GM19238 (cell line): ENCODE measurements at regions not wholly inside any gene's neighbourhood (a gene's known extent, or its start where the extent isn't known, plus 50 kb on each side); places are given as distances from the start of the nearest gene placed in this dataset.
"Not testable (repeated sequence)": the region's sequence is repeated elsewhere in the genome, so short reads cannot be mapped to it uniquely, and the experiment has no call there.

Experiments
- DNase-seq: peaks from one replicate; pipeline ENCODE4 v3.0.0; 2011; ENCODE audit warnings: low spot score; ENCODE audit not compliant: insufficient read length

DNA sequence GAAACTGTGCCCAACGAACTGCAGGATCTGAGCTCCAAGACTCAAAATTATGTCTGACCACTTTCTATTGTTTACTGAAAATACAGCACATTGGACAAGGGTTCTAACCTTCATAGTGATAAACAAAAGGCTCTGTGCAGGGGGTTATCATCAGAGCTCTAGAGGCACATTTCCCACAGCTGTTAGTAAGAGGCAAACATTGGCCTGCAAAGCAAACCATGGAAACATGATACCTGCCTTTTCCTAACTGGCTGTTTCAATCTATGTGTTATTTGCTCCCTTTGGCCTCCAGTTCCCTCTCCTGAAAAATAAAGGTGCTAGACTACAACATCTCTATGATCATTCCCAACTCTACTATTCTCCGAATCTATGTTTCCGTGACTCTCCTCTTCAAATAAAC is 159.7 kb upstream of the ARHGEF26 start:
- DNase-seq = no peak

DNA sequence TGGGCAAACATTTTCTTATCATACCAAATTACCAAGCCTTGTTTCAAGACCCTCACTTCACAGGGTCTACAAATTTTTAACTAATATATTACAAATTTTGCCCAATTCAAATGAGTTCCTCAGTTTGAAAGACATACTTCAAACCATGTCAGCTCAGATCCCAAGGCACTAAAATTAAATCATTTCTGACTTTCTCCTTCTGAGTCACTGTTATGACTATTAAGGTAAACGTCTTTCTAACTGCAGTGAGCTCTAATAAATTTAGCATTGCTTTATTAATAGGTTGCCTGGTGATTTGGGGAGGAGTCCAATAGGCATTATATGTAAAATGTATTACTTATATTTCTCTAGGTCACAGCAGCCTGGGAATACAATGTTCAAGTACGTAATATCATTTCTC is 158.2 kb upstream of the ARHGEF26 start:
- DNase-seq = no peak

DNA sequence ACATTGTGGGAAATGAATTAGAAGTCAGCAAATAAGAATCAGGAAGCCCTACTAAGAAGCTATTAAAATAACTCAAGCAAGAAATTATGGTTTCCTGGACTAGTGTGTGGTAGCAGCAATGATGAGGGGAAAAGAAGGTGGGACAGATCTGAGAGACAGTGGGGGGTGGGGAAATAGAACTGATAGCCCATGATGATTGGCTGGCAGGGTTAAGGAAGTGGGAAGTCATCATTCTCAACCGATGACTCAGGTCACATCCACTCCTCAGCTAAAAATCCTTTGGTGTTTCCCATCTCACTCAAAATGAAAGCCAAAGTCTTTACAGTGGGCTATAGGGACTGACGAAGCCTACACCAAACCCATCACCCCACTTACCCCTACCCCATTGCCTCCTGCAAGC is 153.9 kb upstream of the ARHGEF26 start:
- DNase-seq = no peak

DNA sequence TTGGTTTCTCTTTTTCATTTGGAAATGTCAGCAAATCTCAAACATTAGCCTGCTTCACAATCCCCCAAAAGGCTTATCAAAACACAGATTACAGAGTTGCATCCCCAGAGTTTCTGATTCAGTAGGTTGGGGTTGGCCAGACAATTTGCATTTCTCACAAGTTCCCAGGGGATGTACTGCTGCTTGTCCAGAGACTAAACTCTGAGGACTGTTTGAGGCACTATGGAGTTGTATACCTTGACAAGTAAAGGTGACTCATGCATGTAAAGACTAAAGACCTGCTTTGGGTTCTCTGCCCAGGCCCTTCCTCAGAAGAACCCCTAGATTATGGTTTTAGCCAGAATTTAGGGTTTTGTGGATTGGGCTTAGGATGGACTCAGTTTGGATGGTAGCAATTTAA is 151.1 kb upstream of the ARHGEF26 start:
- no peak for DNase-seq

DNA sequence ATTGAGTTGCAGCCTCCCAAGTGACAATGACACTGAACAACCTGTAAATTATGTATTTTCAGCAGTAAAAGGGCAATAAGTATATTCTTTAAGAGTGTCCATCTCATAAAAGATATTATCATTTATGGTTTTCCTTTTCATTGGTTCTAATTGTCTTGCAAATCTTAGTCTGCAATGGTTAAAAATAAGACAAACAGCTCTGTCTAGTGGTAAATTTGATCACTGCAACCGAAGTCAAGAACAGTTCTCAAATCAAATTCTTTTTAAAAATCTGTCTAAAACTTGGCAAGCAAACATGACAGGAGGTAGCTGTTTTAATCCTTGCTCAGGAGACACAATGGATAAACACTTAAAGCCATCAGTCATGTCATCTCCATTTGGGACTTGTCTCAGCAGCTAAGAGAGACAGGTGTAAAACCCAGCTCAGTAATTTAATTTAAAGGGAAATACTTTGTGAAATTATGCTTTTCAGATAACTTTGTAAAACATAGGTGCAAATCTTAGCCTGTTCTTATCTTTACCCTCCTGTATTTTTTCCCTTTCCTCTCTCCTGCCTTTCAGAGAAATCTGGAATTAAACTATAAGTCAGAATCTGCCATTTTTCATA is 150.3 kb upstream of the ARHGEF26 start:
- no peak for DNase-seq

DNA sequence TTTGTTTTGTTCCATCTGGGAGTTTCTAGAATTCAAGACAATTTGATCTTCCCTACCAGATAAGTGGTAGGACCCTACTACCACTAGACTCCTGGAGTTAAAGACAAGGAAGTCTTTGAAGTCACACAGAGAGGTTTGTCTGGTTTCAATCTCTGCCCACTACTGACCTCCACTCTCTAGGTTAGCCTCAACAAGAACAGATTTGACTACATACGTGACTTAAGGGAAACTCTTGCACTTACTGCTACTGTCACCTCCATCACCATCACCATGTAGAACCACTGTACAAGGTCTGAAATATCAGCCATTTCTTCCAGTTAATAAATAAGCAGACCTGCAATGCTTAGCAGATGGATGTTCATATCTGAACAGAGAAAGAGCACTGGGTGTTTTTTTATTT is 148.3 kb upstream of the ARHGEF26 start:
- no peak for DNase-seq

DNA sequence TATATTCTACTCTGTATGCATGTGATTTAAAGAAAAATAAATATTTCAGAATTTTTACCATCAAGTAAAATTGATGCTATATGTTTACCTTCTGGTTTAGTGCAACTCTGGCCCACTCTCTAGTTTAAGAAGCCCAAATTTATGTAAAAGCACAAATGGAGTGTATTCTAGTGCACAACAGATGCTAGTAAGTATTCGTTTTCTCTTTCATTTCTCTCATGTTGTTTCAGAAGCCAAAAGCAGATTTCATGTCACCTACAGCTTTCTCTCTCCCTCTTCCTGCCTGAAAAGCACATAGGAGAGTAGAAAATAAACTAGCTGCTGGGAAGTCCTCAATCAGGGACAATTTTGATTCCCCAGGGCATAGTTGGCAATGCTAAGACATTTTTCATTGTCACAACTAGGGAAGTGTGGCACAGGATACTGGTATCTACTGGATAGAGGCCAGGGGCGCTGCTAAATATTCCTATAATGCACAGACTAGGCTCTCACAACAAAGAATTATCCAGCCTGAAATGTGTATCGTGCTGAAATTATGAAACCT is 147.4 kb upstream of the ARHGEF26 start:
- no peak for DNase-seq

DNA sequence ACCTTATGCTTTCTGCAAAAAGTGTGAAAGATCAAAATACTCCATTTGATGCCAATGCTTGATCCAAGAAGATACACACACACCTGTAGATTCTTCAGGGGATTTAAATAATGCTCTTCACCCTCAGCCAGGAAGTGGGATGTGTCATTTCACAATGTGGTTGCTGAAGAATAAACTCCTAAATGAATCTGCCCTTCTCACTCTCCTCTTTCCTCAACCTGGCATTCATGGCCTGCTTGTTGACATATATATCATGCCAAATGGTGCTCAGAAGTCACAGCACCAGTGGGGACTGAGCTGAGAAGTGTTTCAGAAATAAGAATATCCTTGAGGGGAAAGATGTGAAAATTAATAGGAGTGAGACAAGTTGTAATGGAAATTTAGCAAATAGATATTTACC is 146.6 kb upstream of the ARHGEF26 start:
- DNase-seq = no peak

DNA sequence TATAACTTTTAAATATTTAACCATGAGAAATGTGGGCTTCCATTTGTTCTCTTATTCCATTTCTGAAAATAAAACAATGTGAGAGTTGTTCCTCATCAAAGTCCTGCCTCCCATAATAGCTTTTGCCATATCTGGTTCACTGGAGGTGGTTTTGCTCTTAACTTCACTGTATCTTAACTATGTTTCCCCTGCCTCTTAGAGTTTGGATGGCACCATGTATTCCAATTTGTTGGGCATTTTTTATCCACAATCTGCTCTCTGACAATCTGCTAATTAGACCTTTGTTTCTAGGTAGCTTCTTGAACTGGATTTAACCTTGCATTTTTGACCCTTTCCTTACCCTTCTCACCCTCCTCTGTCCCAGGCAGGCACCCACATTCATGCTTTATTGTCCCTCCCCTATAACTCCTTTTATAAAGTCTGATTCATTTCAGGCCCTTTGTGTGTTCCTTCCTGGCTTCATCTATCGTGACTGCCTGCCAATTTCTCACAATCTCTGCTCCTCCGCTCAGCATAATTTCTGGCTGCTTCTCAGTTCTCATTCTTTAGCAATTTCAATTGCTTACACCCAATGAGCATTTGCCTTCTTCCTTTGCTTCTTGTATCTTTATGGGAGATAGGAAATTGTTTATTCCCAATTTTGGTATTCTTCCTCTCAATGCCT is 144.2 kb upstream of the ARHGEF26 start:
- DNase-seq = no peak

DNA sequence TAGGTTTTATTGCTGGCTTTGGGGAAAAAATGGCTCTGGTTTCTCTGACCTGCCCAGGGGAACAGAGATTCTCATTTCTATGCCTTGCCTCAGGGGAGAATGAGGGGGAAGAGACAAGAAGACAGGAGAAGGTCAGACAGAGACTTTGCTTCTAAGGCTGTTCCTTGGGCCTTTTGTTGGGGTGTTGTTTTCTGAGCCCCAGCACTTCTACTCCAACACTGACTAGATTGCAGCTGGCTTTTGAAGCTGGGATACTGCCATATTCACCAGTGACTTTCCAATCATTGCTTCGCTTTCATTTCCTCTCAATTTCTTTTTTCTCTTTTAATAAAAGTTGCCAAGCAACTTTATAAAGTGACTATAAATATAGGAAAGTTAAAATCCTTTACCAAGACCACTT is 143.2 kb upstream of the ARHGEF26 start:
- no peak for DNase-seq

DNA sequence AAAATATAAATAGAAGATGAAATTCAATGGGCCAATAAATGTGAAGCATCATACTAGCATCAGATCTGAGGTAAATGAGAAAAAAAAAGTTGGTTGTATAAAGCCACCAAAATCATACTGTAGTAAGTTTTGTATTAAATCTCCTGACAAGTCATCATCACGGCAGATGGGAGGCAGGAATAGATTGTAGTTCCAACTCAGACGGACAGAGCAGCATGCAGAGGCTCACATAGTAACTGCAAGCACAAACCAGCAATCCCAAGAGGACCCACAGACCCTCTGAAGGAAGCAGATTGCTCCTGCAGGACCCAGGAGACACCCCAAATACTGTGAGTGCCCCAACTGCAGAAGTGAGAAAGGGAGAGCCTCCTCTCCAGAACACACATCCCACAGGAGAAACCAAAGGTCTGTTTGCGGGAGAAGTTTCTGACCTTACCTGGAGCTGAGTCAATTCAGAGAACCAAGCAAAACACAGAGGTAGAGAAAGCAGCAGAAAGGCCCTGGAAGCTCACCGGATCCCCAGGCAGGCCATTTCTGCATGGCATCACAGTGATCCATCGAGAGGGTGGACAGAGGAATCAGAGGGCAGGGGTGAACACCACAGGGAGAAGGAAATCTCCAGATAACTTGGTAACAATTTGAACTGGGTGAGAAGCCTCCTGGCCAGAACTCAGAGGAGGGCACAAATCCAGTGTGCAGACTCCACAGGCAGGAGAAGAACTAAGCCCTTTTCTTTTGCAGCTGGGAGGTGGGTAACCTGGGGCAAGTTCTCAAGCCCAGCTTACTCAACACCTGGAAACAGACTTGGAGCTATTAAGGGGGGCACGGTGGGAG is 141.6 kb upstream of the ARHGEF26 start:
- DNase-seq = no peak

DNA sequence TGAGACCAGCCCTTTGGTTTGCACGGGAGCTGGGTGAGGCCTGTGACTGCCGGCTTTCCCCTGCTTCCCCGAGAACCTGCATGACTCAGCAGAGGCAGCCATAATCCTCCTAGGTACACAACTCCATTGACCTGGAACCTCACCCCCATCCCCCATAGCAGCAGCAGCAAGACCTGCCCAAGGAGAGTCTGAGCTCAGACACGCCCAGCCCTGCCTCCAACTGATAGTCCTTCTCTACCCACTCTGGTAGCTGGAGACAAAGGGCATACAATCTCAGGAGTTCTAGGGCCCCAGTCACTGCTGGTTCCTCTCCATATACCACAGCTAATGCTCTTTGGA is 141.0 kb upstream of the ARHGEF26 start:
- DNase-seq = no peak

DNA sequence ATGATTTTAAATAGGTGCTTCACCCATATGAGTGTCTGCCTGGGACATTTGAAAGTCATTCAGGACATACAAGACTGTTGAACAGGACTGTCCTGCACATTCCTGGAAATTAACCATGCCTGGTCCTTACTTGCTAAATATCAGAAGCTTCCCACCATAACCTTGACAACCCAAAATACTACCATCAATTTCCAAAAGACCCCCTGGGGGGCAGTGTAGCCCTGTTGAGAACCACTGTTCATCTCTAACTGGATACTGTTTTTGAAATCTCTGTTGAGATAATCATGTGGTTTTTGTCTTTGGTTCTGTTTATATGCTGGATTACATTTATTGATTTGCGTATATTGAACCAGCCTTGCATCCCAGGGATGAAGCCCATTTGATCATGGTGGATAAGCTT is 123.8 kb upstream of the ARHGEF26 start:
- not testable (repeated sequence) for DNase-seq

DNA sequence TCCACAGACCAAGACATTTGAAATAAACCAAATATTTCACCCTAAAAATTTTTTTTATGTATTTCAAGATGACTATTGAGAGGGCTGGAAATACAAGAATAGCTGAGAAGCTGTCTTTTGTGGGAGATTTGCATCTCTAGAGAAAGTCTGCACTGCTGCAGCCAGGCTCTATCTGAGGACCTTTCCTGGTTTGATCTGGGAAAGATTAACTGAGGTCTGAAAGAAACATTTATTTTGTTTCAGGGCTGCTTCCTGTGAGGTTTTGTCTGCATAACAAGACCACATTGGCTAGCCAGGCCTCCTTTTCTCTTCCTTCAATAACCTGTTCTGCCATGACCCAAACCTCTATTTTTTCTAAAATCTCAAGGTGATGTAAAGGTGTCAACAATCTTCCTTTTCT is 117.5 kb upstream of the ARHGEF26 start:
- DNase-seq = no peak

DNA sequence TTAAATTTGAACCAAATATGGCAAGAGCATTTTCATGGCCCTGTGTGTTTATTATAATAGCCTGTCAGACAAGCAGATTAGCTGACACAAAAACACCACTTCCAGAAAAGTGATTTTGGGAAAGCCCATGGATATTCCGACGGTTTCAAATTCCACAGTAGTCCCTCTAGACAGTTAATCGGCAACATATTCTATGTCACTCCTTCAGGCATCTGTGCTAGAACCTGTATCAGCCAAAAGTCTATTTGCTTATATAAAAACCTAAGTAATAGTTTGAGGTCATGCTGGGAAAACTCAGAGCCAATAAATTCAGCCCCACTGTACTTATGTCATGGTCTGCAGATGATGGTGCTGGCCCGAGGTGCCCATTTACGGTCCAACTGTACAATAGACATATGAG is 110.2 kb upstream of the ARHGEF26 start:
- DNase-seq = no peak

DNA sequence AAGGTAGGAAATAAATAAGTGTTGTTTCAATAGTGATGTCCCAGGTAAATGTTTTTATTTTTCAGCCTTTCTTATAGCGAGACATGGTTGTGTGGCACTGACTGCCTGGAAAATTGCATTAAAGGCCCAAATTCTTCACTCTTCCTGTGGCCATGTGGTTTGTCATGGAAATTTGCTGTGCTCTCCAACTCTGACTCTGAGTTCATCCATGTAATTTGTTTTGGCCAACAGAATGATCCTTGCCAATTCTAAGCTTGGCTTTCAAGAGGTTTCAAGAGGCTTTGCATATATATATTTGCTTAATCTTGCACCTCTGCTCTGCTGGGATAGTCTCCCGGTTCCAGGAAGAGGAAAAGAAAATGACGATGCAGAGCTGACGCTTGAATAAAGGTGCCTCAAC is 107.5 kb upstream of the ARHGEF26 start:
- DNase-seq = no peak

DNA sequence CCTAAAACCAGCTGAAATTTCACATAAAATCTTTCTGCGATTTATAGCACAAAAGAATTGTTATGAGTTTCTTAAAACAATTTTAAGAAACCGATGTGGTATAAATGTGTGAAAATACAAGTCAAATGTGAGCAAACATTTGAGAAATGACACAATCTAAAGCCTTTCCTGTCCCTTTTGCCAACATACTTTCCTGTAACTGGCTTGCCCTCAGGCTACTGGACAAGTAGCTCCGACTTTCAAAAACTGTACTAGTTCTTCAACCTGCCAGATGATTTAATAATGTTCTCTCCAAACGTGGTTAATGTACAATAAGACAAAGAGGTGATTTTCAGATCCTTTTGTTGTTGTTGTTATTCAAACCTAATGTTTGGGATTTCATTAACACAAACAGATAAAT is 105.9 kb upstream of the ARHGEF26 start:
- no peak for DNase-seq

DNA sequence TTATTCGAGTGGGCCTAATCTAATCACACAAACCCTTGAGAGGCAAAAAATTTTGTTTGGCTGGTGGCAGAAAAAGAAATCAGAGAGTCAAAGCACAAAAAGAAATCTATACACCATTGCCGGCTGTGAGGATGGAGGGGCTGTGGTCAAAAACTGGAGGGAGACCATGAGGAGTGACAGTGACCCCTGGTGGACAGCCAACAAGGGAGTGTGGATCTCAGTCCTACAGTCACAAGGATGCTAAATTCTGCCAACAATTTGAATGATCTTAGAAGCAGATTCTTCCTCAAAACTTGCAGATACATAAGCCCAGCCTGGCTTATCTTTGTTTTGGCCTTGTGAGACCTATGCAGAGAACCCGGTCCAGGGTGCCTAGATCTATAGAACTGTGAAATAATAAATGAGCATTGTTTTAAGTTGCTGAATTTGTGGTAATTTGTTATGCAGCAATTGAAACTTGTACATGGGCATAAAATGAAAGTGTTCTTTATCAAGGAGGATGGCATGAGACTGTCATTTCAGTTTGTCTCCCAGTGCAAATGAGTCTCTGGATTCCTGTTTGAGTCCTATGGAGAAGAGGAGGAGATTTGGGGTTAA is 103.0 kb upstream of the ARHGEF26 start:
- no peak for DNase-seq

DNA sequence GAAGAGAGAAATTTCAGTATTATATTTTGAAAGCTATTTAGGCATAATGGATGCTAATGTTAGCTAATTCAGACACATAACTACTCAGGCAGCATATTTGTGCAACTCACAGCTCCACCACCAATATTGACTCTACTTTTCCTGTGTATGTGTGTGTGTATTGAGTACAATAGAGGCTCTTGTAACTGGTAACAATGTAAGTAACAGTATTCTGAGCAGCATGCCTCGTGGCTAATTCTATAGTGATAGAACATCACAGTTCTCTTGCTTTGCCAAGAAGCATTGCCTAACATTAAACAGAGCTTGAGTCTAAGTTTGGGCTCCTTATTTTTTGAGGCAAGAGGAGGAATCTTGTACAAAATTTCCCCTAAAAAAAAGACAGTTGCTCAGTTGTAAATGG is 98.6 kb upstream of the ARHGEF26 start:
- DNase-seq = no peak

DNA sequence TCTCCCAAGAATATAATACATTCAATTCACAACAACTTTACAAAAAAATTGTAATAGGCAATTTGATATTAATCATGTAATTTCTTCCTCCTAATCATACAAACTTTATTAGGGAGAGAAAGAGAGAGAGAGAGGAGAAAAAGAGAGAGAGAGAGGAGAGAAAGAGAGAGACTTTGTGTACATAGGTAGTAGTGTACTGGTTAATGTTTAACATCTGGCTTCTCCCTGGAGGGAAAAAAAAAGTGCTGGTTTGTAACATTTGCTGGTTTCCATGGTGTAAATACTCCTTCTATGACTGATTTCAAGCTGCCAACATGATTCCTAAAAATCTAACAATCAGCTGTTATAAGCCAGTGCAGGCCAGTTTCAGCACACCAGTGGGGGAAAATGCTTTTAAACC is 98.0 kb upstream of the ARHGEF26 start:
- DNase-seq = no peak

DNA sequence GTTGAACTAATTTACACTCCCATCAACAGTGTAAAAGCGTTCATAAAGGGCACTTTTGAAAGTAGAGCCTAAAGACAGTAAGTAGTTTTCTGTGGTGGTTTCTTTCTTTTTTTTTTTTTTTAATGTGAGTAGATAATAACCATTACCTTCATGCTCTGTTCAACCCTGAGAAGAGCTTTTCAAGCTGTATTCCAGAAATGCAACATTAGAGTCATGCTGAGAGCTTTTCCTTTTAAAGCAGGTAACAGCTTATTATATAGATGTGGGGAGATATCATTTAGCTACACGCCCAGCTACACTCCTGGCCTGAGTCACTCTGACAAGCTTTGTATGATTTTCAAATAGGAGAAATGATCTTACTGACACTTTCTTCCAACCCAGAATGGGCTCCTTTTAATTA is 96.2 kb upstream of the ARHGEF26 start:
- no peak for DNase-seq

DNA sequence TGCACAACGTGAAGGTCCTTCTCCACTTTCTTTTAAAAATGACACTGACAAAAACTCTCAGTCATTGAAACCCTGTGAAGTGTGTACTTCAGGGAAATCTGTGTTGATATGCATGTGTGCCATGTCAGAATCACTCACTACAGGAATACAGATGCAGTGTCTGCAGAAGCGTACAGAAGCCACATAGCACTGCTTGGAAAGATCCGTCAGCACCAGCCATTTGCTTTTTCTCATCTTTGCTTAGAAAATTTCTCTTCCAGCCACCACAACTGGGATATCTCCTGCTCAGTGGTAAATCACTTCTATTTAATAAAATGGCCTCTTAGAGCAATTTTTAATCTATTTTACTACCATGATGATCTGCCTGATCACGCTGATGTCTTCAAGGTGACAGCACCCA is 91.3 kb upstream of the ARHGEF26 start:
- no peak for DNase-seq
